MM.1S (cell line): ENCODE measurements at regions not wholly inside any gene's neighbourhood (a gene's known extent, or its start where the extent isn't known, plus 50 kb on each side); places are given as distances from the start of the nearest gene placed in this dataset.

Experiments
- CTCF ChIP-seq: fragments of 300-600 bp; sonication (generic); IDR thresholded peaks from 2 replicates; pipeline ENCODE4 v1.5.1; 2016; ENCODE audit warnings: antibody characterized with exemption, low read length, mixed read lengths
- EZH2phosphoT487 ChIP-seq: fragments of 300-600 bp; sonication (generic); IDR thresholded peaks from 2 replicates; pipeline ENCODE4 v1.6.1; 2018; ENCODE audit warnings: antibody characterized with exemption, low read length

DNA sequence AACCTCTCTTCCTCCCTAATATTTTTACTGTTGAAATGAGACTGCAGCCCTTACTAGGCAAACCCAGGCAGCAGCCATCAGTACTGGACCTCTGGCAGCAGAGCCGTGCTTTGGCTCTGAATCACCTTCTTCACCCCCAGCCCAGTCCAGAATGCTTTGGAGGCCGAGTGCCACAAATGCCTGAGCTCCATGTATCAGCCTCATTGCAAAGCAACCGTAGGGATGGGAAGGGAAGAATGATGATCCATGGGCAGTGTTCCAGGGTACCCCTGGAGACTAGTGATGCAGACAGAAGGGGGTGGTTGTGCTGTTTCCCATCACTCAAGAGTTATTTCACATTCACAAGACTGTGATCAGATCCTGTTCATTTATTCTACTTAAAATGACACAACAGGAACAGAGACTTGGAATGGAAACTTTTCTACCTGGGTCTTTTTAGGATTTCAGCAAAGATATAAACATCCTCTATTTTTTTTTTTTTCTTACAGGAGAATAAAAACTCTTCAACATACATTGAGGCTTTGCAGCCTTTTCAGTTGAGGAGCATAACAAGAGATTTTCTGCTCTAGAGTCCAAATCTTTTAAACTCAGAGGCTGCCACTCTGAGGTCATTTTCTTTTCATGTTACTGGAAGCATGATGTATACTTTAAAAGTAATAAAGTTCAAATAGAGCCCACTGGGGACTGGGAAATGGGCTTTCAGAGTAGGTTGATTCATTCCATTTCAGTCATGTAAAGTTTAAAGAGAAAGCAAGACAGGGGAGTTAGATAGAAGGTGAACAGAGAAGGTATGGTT is 138.3 kb downstream of the KCNJ2 start:
- TF ChIP-seq CTCF (no peak), EZH2phosphoT487 (no peak)
